ENCODE measurements at regions not wholly inside any gene's neighbourhood (a gene's known extent, or its start where the extent isn't known, plus 50 kb on each side); places are given as distances from the start of the nearest gene placed in this dataset.
A peak's percentile ranks its signal among the peaks of the same experiment; 100 is the strongest.

DNA sequence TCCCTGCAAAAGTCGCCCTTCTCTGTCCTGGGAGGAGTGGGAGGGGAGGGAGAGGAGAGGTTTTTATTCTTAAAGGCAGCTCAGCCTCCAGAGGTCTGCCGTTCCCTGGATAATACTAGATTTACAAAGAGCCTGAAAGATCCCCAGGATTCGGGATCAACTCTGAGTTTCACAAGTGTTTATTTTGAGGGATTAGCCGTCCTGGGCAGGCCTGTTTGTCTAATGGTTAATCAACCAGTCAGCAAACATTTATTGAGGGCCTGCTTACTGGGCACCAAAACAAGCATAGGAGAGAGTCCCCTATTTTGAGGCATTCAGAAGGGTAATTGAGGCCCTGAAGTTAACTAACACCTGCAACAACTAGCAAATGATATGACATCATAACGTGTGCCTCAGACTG lies 152.6 kb upstream of the SLC1A4 start:
- TF ChIP-seq CSRNP3 (CRISPR knock-in tag; IDR thresholded peaks at IDR 0.05) (no peak), ESRRG (CRISPR knock-in tag; IDR thresholded peaks at IDR 0.05) (no peak), GLIS3 (CRISPR knock-in tag; IDR thresholded peaks at IDR 0.05) (no peak), ISL1 (CRISPR knock-in tag; IDR thresholded peaks at IDR 0.05) (no peak), SNAI2 (CRISPR knock-in tag; IDR thresholded peaks at IDR 0.05) (no peak)
- no peak for ATAC-seq

DNA sequence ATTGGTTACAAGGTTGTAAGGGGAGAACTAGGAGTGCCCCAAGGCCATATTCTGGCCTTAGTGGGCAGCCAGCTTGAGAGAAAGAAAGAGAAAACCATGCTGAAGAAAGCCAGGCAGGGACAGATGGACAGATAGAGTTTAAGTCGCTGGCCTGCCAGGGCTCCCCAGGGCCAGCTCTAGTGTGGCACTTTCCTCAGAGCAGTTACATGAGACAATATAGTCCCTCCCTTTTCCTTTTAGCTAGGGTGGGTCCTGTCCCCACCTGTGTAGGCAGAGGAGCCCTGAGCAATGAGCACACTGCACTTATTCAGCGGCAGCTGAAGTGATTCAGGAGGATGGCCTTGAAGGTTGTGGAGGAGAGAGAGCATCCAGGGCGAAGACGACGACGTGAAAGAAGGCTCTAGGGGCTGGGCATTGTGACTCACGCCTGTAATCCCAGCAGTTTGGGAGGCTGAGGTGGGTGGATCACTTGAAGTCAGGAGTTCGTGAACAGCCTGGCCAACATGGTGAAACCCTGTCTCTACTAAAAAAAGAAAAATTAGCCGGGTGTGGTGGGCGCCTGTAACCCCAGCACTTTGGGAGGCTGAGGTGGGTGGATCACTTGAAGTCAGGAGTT lies 152.0 kb upstream of the SLC1A4 start:
- peak; percentile 20; the same call in 2 of the 3 replicates for ATAC-seq

DNA sequence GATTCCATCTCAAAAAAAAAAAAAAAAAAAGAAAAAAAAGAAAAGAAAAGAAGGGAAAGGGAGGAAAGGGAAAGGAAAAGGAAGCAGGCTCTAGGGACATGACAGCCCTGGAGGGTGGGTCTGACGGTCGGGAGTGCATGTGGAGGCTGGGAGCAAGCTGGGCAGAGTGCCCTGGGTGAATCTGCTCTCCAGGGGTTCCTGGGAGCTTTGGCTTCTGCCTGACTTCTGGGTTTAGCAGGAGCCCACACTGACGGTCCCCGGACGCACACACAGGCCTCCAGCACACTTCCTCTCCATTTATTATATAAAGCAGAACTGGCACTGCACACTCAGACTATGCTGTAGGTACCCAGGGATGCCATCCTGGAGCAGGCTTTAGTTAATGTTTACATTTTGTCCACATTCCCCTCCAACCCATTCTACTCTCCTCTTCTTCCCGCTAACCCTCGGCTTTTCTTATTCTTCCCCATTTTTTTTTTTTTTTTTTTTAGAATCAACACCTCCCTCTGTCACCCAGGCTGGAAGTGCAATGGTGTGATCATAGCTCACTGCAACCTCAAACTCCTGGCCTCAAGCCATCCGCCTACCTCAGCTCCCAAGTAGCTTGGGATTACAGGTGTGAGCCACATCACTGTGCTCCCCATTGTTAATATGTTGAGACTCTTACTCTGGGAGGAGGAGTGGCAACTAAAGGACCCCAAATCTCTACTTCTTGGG lies 151.1 kb upstream of the SLC1A4 start:
- TF ChIP-seq CSDC2 (CRISPR knock-in tag; IDR thresholded peaks at IDR 0.05) (no peak), TCF4 (CRISPR knock-in tag; IDR thresholded peaks at IDR 0.05; ENCODE audit: borderline replicate concordance) (no peak), ISL1 (CRISPR knock-in tag; IDR thresholded peaks at IDR 0.05) (no peak), GLIS3 (CRISPR knock-in tag; IDR thresholded peaks at IDR 0.05) (no peak), OSR1 (CRISPR knock-in tag; IDR thresholded peaks at IDR 0.05) (no peak), CSRNP3 (CRISPR knock-in tag; IDR thresholded peaks at IDR 0.05) (no peak), TOX (CRISPR knock-in tag; IDR thresholded peaks at IDR 0.05; ENCODE audit: borderline replicate concordance) (no peak), ESRRG (CRISPR knock-in tag; IDR thresholded peaks at IDR 0.05) (no peak), RARB (CRISPR knock-in tag; IDR thresholded peaks at IDR 0.05) (no peak), PATZ1 (CRISPR knock-in tag; IDR thresholded peaks at IDR 0.05; ENCODE audit: borderline replicate concordance) (no peak), ZC3H10 (CRISPR knock-in tag; IDR thresholded peaks at IDR 0.05) (no peak)
- TF ChIP-seq, protein P1, sequence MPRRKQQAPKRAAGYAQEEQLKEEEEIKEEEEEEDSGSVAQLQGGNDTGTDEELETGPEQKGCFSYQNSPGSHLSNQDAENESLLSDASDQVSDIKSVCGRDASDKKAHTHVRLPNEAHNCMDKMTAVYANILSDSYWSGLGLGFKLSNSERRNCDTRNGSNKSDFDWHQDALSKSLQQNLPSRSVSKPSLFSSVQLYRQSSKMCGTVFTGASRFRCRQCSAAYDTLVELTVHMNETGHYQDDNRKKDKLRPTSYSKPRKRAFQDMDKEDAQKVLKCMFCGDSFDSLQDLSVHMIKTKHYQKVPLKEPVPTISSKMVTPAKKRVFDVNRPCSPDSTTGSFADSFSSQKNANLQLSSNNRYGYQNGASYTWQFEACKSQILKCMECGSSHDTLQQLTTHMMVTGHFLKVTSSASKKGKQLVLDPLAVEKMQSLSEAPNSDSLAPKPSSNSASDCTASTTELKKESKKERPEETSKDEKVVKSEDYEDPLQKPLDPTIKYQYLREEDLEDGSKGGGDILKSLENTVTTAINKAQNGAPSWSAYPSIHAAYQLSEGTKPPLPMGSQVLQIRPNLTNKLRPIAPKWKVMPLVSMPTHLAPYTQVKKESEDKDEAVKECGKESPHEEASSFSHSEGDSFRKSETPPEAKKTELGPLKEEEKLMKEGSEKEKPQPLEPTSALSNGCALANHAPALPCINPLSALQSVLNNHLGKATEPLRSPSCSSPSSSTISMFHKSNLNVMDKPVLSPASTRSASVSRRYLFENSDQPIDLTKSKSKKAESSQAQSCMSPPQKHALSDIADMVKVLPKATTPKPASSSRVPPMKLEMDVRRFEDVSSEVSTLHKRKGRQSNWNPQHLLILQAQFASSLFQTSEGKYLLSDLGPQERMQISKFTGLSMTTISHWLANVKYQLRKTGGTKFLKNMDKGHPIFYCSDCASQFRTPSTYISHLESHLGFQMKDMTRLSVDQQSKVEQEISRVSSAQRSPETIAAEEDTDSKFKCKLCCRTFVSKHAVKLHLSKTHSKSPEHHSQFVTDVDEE (CRISPR knock-in tag; IDR thresholded peaks at IDR 0.05) = no peak
- ATAC-seq = peak; percentile 54

More for the DNA sequence above, 152.0 kb upstream of the SLC1A4 start:
- TF ChIP-seq PPARA (CRISPR knock-in tag; IDR thresholded peaks at IDR 0.05; ENCODE audit: borderline replicate concordance) = no peak
- TF ChIP-seq ESRRG (CRISPR knock-in tag; IDR thresholded peaks at IDR 0.05) = no peak
- no peak for TF ChIP-seq RARB (CRISPR knock-in tag; IDR thresholded peaks at IDR 0.05)
- no peak for TF ChIP-seq TOX (CRISPR knock-in tag; IDR thresholded peaks at IDR 0.05; ENCODE audit: borderline replicate concordance)
- TF ChIP-seq, protein P2, sequence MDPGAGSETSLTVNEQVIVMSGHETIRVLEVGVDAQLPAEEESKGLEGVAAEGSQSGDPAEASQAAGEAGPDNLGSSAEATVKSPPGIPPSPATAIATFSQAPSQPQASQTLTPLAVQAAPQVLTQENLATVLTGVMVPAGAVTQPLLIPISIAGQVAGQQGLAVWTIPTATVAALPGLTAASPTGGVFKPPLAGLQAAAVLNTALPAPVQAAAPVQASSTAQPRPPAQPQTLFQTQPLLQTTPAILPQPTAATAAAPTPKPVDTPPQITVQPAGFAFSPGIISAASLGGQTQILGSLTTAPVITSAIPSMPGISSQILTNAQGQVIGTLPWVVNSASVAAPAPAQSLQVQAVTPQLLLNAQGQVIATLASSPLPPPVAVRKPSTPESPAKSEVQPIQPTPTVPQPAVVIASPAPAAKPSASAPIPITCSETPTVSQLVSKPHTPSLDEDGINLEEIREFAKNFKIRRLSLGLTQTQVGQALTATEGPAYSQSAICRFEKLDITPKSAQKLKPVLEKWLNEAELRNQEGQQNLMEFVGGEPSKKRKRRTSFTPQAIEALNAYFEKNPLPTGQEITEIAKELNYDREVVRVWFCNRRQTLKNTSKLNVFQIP (CRISPR knock-in tag; IDR thresholded peaks at IDR 0.05; ENCODE audit: borderline replicate concordance, low read depth) = no peak
- no peak for TF ChIP-seq ZNF70 (CRISPR knock-in tag; IDR thresholded peaks at IDR 0.05)
- TF ChIP-seq, protein P3, sequence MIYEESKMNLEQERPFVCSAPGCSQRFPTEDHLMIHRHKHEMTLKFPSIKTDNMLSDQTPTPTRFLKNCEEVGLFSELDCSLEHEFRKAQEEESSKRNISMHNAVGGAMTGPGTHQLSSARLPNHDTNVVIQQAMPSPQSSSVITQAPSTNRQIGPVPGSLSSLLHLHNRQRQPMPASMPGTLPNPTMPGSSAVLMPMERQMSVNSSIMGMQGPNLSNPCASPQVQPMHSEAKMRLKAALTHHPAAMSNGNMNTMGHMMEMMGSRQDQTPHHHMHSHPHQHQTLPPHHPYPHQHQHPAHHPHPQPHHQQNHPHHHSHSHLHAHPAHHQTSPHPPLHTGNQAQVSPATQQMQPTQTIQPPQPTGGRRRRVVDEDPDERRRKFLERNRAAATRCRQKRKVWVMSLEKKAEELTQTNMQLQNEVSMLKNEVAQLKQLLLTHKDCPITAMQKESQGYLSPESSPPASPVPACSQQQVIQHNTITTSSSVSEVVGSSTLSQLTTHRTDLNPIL (CRISPR knock-in tag; IDR thresholded peaks at IDR 0.05; ENCODE audit: low read depth) = no peak
- no peak for TF ChIP-seq ZNF565 (CRISPR knock-in tag; conservative IDR thresholded peaks at IDR 0.05; ENCODE audit: low read depth)
- no peak for TF ChIP-seq PATZ1 (CRISPR knock-in tag; IDR thresholded peaks at IDR 0.05; ENCODE audit: borderline replicate concordance)
- no peak for TF ChIP-seq ZC3H10 (CRISPR knock-in tag; IDR thresholded peaks at IDR 0.05)
- no peak for TF ChIP-seq ARNTL (CRISPR knock-in tag; IDR thresholded peaks at IDR 0.05; ENCODE audit: borderline replicate concordance, low read depth)

Data from SK-N-SH treated with all-trans-retinoic acid at 6 μM for 48 hours (cell line).